ENCODE measurements at regions not wholly inside any gene's neighbourhood (a gene's known extent, or its start where the extent isn't known, plus 50 kb on each side); places are given as distances from the start of the nearest gene placed in this dataset.

DNA sequence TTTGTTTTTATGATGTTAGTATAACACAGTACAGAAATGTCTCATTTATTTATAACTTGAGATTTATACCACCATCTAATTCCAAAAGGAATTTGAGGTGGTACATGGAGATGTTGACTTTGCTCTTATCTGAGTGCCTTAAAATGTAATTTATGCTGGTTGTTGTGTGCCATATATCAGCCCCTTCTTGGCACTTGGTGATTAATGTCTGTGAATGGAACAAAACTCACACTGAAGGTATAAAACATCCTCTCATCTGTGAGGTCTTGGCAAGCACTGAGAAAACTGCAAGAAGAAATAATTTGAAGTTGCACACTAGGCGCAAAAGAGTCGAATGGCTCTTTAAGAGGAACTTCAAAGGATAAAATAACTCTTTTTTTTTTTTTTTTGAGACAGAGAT lies 240.4 kb downstream of the B3GLCT start:
- no peaks in the 10 kb centered on the region for H3K36me3 Mint-ChIP-seq (ENCODE audit: unreplicated experiment)
- H3K27ac Mint-ChIP-seq (ENCODE audit: unreplicated experiment), result no peak overlapping the region
- no peak for DNase-seq (ENCODE audit: extremely low spot score, unreplicated experiment)
- H3K4me3 Mint-ChIP-seq (ENCODE audit: unreplicated experiment), result no peak overlapping the region
- H3K4me1 Mint-ChIP-seq (ENCODE audit: unreplicated experiment), result no peaks in the 10 kb centered on the region
- peaks cover 50% of the 10 kb centered on the region for H3K27me3 Mint-ChIP-seq (ENCODE audit: unreplicated experiment)
- TF ChIP-seq, protein P1, sequence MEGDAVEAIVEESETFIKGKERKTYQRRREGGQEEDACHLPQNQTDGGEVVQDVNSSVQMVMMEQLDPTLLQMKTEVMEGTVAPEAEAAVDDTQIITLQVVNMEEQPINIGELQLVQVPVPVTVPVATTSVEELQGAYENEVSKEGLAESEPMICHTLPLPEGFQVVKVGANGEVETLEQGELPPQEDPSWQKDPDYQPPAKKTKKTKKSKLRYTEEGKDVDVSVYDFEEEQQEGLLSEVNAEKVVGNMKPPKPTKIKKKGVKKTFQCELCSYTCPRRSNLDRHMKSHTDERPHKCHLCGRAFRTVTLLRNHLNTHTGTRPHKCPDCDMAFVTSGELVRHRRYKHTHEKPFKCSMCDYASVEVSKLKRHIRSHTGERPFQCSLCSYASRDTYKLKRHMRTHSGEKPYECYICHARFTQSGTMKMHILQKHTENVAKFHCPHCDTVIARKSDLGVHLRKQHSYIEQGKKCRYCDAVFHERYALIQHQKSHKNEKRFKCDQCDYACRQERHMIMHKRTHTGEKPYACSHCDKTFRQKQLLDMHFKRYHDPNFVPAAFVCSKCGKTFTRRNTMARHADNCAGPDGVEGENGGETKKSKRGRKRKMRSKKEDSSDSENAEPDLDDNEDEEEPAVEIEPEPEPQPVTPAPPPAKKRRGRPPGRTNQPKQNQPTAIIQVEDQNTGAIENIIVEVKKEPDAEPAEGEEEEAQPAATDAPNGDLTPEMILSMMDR (IDR thresholded peaks at IDR 0.05), result no peak
- H3K9me3 Mint-ChIP-seq (ENCODE audit: unreplicated experiment), result no peaks in the 10 kb centered on the region

DNA sequence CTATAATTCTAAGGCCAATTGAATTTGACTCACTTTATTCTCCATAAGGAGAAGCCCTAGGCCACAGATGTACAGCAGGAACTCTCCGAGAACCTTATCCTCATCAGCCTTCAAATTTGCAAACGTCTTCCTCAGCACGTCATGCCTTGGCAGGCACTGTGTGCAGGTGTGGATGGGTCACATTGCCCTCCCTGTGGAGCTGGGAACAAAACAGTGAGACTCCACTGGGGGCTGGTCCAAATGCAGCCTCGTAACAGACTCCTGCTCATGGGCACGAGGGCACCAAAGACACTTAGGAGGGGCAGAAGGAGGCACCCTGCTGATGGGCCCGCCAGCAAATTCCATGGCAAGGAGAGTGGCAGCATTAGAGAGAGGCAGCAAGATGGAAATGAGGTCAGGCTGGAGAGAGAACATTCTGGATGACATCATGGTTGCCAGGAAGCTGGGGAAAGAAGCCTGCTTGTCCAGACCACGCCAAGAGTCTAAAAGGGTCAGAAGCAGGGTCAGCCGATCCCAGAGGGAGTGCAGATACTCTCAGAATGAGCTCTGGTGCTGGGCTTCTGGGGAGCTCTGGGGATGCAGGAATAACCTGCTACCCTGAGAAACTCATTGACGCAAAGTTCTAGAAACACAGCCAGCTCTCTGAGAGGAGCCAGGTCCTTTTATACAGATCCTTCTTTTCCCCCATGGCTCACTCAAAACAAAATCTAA lies 242.2 kb downstream of the B3GLCT start:
- TF ChIP-seq, protein P1 (IDR thresholded peaks at IDR 0.05), result no peak
- DNase-seq (ENCODE audit: extremely low spot score, unreplicated experiment), result no peak
- no peak overlapping the region for H3K27ac Mint-ChIP-seq (ENCODE audit: unreplicated experiment)
- peaks cover 41% of the 10 kb centered on the region for H3K27me3 Mint-ChIP-seq (ENCODE audit: unreplicated experiment)
- H3K36me3 Mint-ChIP-seq (ENCODE audit: unreplicated experiment), result no peaks in the 10 kb centered on the region
- H3K4me1 Mint-ChIP-seq (ENCODE audit: unreplicated experiment), result no peaks in the 10 kb centered on the region
- H3K9me3 Mint-ChIP-seq (ENCODE audit: unreplicated experiment), result no peaks in the 10 kb centered on the region
- H3K4me3 Mint-ChIP-seq (ENCODE audit: unreplicated experiment), result no peak overlapping the region

DNA sequence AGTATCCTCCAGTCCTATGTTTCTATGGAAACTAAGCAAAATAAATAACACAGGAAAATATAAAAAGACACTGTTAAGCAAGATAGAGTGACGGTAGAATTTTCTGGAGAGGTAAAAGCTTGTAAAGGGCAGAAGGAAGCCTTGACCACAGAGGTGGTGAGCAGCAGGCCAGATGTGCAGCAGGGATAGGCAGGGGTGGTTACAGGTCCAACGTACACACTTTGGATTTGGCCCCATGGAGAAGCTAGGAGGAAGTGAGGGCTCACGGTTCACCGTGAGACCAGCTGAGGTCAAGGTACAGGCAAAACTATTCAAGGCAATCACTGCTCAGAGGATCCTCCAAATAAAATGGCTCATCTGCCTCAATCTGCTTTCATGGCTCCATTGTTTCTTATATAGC lies 242.8 kb downstream of the B3GLCT start:
- Mint-ChIP-seq H3K4me1 (ENCODE audit: unreplicated experiment) (no peaks in the 10 kb centered on the region), H3K27me3 (ENCODE audit: unreplicated experiment) (peaks cover 43% of the 10 kb centered on the region), H3K9me3 (ENCODE audit: unreplicated experiment) (no peaks in the 10 kb centered on the region), H3K27ac (ENCODE audit: unreplicated experiment) (no peak overlapping the region), H3K4me3 (ENCODE audit: unreplicated experiment) (no peak overlapping the region), H3K36me3 (ENCODE audit: unreplicated experiment) (no peaks in the 10 kb centered on the region)
- no peak for DNase-seq (ENCODE audit: extremely low spot score, unreplicated experiment)
- TF ChIP-seq, protein P1 (IDR thresholded peaks at IDR 0.05), result no peak

DNA sequence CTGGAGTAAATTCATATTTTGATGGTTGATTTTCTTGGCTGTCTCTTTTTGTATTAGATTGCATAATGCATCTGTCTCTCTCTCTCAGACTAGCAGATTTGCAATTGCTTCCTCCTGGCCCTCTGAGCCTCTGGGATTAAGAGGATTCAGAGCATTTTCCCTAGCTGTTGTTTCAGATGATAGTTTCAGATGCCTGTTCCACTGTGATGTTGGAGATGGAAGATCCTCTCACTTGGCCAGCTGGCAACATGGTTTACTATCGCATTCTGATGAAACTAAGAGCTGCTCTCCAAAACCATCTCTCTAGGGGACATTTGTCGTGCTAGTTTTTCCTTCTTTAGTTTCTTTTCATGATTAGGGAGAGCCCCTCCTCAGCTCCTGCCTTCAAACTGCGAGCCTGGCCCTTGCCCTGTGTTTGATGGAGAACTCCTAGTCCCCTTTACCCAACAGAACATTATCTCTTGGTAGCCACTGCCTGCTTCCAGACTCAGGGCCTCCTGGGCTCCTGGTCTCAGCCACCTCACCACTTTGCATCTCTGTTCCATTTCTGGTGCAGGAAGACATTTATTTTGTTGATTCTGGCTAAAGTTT lies 244.6 kb downstream of the B3GLCT start:
- Mint-ChIP-seq H3K27me3 (ENCODE audit: unreplicated experiment) (peaks cover 46% of the 10 kb centered on the region), H3K36me3 (ENCODE audit: unreplicated experiment) (no peaks in the 10 kb centered on the region), H3K27ac (ENCODE audit: unreplicated experiment) (no peak overlapping the region), H3K9me3 (ENCODE audit: unreplicated experiment) (no peaks in the 10 kb centered on the region), H3K4me3 (ENCODE audit: unreplicated experiment) (no peak overlapping the region), H3K4me1 (ENCODE audit: unreplicated experiment) (no peaks in the 10 kb centered on the region)
- DNase-seq (ENCODE audit: extremely low spot score, unreplicated experiment), result no peak
- TF ChIP-seq, protein P1 (IDR thresholded peaks at IDR 0.05), result no peak

DNA sequence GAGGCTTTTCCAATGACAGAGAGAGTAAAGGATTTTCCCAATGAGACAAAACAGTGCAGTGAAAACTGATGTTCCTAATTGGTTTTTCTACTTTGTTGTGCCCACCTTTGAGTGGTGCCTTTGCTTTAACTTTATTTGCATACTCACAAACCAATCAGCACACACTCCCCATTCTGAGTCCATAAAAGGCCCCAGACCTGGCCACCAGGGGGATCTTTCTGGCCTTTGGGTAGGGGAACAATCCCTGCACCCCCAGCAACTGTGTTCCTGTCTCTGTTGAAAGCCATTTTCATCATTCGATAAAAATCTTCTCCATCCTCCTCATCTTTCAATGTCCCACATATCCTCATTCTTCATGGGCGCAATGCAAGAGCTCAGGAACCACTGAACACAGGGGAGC lies 252.8 kb downstream of the B3GLCT start:
- TF ChIP-seq, protein P1 (IDR thresholded peaks at IDR 0.05), result no peak
- Mint-ChIP-seq H3K36me3 (ENCODE audit: unreplicated experiment) (no peaks in the 10 kb centered on the region), H3K27me3 (ENCODE audit: unreplicated experiment) (peaks cover 36% of the 10 kb centered on the region), H3K27ac (ENCODE audit: unreplicated experiment) (no peak overlapping the region), H3K4me3 (ENCODE audit: unreplicated experiment) (no peak overlapping the region), H3K4me1 (ENCODE audit: unreplicated experiment) (no peaks in the 10 kb centered on the region), H3K9me3 (ENCODE audit: unreplicated experiment) (no peaks in the 10 kb centered on the region)
- no peak for DNase-seq (ENCODE audit: extremely low spot score, unreplicated experiment)

Data from osteocyte (in vitro differentiated cells).